Activated naive CD8-positive, alpha-beta T cell treated with anti-CD3 and anti-CD28 coated beads for 36 hours (primary cell): ENCODE measurements at regions not wholly inside any gene's neighbourhood (a gene's known extent, or its start where the extent isn't known, plus 50 kb on each side); places are given as distances from the start of the nearest gene placed in this dataset.

Source experiments
- DNase-seq: peaks from one replicate; pipeline ENCODE4 v3.0.0; 2021
- H3K27ac Mint-ChIP-seq: one replicate; pipeline ENCODE4 v1.8.0; 2022; ENCODE audit warnings: mild to moderate bottlenecking, moderate library complexity, mixed read lengths
- H3K27me3 Mint-ChIP-seq: one replicate; pipeline ENCODE4 v1.8.0; 2022; ENCODE audit warnings: mild to moderate bottlenecking, mixed read lengths
- H3K36me3 Mint-ChIP-seq: one replicate; pipeline ENCODE4 v1.8.0; 2021; ENCODE audit warnings: mild to moderate bottlenecking, mixed read lengths
- H3K4me1 Mint-ChIP-seq: one replicate; pipeline ENCODE4 v1.8.0; 2021; ENCODE audit warnings: mixed read lengths
- H3K4me3 Mint-ChIP-seq: one replicate; pipeline ENCODE4 v1.8.0; 2022; ENCODE audit warnings: mild to moderate bottlenecking, moderate library complexity, mixed read lengths
- H3K9me3 Mint-ChIP-seq: one replicate; pipeline ENCODE4 v1.8.0; 2022; ENCODE audit warnings: mixed read lengths

DNA sequence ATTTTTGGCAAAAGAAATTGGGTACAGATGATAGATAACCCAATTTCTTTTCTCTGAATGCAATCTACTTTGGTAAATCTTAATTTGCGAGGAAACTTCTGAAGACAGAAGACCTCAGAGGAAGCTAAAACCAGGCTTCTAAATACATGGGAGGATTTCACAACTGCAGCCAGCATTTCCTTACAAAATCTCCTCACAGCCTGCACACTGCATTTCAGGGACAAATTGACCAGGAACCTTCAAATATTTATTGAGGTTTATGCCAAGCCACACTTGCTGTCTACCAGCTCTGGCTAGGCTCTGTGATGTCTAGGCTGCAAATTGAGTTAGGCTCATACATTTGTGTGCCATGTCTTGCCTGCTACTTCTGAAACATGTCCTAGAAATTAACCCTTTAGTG lies 167.3 kb upstream of the CDH5 start:
- Mint-ChIP-seq H3K9me3 (no peaks in the 10 kb centered on the region), H3K4me3 (no peak overlapping the region), H3K27me3 (no peaks in the 10 kb centered on the region), H3K4me1 (no peaks in the 10 kb centered on the region), H3K36me3 (no peaks in the 10 kb centered on the region), H3K27ac (no peak overlapping the region)
- DNase-seq = no peak

DNA sequence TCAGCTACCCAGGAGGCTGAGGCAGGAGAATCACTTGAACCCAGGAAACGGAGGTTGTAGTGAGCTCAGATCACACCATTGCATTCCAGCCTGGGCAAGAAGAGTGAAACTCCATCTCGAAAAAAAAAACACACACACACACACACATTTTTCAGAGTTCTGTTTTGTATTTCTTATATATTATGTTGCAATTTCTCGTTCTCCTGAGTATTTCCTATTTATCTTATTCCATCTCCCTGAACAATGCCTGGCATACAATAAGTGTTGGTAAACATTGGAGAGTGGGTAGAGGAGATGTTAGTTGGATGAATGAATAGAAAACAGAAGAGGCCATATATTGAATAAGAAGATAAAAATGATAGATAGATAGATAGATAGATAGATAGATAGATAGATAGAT lies 167.8 kb upstream of the CDH5 start:
- H3K27ac Mint-ChIP-seq = no peak overlapping the region
- H3K36me3 Mint-ChIP-seq = no peaks in the 10 kb centered on the region
- no peak overlapping the region for H3K4me3 Mint-ChIP-seq
- H3K9me3 Mint-ChIP-seq = no peaks in the 10 kb centered on the region
- no peaks in the 10 kb centered on the region for H3K4me1 Mint-ChIP-seq
- no peak for DNase-seq
- H3K27me3 Mint-ChIP-seq = no peaks in the 10 kb centered on the region

DNA sequence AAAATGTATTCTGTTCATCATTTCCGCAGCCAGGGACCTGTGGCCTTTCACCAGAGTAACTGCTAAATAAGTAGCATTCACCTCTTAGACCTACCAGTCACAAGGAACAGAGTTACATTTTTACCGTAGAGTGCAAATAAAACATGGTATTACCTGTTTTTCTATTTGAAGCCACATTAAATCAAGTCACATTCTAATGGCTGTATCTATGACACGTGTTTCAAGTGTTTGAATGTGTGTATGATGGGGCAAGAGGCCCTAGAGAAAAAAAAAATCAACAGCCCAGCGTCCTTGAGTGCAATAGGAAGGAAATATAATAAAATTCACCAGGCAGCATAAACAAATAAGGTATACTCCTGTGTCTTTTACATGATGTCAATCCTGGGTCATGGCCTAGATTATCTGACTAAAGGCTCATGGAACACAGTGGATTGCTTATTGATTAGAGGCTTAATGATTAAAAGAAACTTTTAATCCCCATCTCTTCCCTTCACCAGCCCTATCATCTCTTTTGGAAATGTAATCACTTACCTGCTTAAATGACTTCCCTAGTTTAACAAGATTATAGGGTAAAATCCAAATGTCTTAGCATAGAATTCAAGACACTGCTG lies 168.7 kb upstream of the CDH5 start:
- DNase-seq = no peak
- no peaks in the 10 kb centered on the region for H3K4me1 Mint-ChIP-seq
- H3K4me3 Mint-ChIP-seq = no peak overlapping the region
- H3K36me3 Mint-ChIP-seq = no peaks in the 10 kb centered on the region
- H3K27ac Mint-ChIP-seq = no peak overlapping the region
- no peaks in the 10 kb centered on the region for H3K27me3 Mint-ChIP-seq
- no peaks in the 10 kb centered on the region for H3K9me3 Mint-ChIP-seq

DNA sequence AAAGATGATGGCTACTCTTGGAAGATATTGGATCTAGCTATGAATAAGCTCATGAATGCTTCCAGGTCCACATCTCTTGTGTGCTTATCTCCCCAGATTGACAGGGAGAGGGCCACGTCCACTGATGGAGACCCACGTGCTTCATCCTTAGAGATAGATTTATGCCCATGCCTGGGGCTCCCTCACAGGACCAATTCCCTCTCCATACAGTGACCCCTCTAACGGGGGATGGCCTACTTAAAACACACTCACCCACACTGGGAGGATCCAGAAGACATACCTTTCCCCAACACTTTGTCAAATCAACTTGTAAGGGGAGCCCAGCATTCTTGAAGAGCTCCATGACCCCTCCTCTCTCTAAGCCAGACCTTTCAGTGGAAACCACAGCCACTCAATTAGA lies 169.7 kb upstream of the CDH5 start:
- no peak for DNase-seq
- H3K4me1 Mint-ChIP-seq = no peaks in the 10 kb centered on the region
- no peaks in the 10 kb centered on the region for H3K27me3 Mint-ChIP-seq
- no peak overlapping the region for H3K4me3 Mint-ChIP-seq
- no peaks in the 10 kb centered on the region for H3K9me3 Mint-ChIP-seq
- H3K36me3 Mint-ChIP-seq = no peaks in the 10 kb centered on the region
- H3K27ac Mint-ChIP-seq = no peak overlapping the region

DNA sequence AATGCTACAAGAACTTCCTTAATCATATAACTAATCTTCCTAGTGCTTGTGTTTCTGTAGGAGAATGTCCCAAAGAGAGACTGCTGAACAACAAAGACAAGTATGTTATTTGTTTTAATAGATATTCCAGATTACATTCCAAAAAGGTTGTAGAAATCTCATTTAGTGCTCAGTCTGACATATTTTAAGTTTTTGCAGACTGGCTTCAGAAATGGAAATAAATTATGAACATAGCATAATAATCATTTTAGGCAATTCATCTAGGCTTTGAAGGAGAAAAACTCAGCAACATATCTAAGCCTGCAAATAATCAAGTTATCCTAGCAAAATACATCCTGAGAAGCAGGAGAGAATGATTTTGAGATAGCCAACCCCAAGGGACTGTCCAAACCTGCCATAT lies 171.6 kb upstream of the CDH5 start:
- Mint-ChIP-seq H3K4me3 (no peak overlapping the region), H3K27me3 (peaks cover 4% of the 10 kb centered on the region), H3K27ac (no peak overlapping the region), H3K9me3 (no peaks in the 10 kb centered on the region), H3K36me3 (no peaks in the 10 kb centered on the region), H3K4me1 (no peaks in the 10 kb centered on the region)
- no peak for DNase-seq

DNA sequence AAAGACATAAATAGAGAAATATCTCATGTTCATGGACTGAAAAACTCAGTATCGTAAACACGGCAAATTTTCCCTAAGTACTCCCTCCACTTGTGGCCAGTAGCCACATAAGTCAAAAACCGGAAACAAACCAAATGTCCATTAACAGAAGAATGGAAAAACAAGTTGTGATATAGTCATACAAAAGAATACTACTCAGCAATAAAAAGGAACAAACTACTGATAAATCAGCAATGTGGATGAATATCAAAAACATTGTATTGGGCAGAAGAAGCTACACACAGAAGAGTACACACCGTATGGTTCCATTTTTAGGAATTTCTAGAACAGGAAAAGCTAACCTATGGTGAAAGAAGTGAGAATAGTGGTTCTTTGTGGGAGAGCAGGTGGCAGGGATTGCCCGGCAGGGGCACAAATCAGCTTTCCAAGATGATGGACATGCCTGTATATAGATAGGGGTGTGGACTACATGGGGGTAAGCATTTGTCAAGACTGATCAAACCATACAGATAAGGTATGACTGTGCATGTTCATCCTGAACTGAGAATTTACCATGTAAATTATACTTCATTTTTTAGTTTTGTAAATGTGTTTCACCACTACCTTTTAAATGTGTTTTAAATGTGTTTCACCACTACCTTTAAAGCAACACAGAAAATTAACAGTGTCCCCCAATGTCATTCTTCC lies 172.8 kb upstream of the CDH5 start:
- no peak for DNase-seq
- H3K27me3 Mint-ChIP-seq = peaks cover 4% of the 10 kb centered on the region
- H3K9me3 Mint-ChIP-seq = no peaks in the 10 kb centered on the region
- H3K4me1 Mint-ChIP-seq = no peaks in the 10 kb centered on the region
- H3K4me3 Mint-ChIP-seq = no peak overlapping the region
- no peak overlapping the region for H3K27ac Mint-ChIP-seq
- H3K36me3 Mint-ChIP-seq = no peaks in the 10 kb centered on the region

DNA sequence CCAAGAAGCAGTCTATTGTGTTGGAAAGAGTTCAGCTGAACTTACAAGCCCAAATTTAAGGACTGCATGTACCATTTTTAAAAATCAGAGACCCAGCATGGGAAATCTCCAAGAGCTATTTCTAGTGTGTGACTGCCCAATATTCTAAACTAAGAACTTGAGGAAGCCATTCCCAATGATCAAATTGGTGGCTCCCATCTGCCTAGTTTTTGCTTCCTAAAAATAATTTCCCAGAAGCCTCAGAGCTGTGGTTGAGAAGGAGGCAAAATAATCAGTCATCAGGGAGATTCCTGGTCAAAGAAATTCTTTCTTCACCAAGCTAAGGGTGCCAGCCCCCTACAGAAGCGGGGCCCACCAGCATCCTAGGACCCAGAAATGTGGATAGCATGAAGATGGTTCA lies 176.1 kb upstream of the CDH5 start:
- Mint-ChIP-seq H3K27ac (no peak overlapping the region), H3K9me3 (no peaks in the 10 kb centered on the region), H3K4me1 (no peaks in the 10 kb centered on the region), H3K4me3 (no peak overlapping the region), H3K27me3 (peaks cover 15% of the 10 kb centered on the region), H3K36me3 (no peaks in the 10 kb centered on the region)
- no peak for DNase-seq

DNA sequence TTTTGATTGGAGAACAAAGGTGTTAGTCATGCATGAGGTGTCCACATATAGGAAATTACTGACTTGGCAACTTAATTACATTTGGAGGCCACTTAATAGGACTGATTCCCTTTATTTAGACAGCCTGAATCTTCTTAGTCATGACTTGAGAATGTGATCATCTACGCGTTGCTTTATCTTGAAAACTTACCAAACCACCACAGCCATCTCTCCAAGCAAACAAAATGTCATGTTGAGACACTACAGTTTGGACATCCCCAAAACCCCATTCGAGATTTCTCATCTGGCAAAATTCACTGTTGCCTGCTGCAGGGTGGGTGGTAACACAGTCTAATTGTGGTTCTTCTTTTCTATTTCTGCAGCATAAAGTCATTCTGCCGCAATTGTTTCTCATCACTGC lies 176.5 kb upstream of the CDH5 start:
- DNase-seq = no peak
- Mint-ChIP-seq H3K27ac (no peak overlapping the region), H3K4me3 (no peak overlapping the region), H3K36me3 (no peaks in the 10 kb centered on the region), H3K9me3 (no peaks in the 10 kb centered on the region), H3K4me1 (no peaks in the 10 kb centered on the region), H3K27me3 (peaks cover 15% of the 10 kb centered on the region)

DNA sequence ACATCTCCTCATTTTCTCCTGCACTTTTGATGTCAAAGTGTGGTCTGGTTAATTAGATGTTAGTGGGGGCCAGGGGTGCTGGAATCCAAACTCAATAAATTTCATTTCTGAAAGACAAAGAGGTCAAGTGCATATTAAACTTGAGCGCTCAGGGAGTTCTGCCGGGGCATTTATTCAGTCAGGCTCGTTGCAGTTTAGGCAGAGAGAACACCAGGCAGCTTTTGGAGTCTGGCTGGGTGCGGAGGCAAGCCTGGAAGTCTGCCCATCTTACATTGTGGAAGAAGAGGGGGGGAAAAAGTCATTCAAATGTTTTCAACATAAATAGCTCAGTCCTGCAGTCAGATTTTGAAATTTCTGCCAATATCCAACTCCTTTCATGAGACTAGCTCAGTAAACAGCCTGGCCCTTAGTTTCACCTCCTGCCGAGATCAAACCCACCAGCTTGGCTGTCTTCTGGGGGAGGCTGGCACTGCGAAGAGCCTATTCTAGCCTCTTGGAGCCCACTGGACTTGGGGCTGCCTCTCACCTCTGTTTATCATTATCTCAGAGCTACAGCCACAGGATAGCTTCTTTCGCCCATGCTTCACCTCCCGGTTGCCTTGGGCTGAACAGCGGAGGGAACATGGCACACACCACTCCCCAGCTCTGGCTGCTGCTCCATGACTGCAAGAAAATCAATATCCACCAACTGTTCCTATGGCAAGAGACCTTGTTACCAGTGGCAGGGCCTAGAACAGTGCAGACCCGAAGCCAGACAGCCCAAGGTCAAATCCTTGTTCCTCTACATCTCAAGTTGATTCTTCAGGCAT lies 177.4 kb upstream of the CDH5 start:
- DNase-seq = no peak
- Mint-ChIP-seq H3K36me3 (no peaks in the 10 kb centered on the region), H3K27me3 (peaks cover 15% of the 10 kb centered on the region), H3K4me3 (no peak overlapping the region), H3K4me1 (no peaks in the 10 kb centered on the region), H3K9me3 (no peaks in the 10 kb centered on the region), H3K27ac (no peak overlapping the region)

DNA sequence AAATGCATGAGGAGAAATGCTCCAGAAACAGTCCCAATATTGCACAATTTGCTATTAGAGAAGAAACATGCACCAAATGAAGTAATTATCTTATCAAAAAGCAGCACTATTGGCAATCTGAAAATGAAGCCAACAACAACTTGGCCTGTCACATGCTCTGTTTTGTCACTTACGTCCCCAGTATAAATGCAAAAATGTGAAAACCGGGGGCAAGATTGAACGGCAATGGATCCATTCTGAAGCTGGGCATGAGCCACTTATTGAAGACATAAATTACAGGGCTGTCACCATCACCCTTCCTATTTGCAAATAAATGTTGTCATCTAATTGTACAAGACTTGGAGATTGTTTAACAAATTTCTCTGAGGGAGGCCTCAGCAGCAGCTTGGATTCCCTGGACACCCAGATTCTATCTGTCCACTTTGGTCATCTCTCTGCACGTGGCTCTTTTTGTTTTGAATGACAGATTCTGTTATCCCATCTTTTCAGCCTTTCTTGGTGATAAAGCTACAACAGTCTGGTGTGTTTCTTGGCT lies 180.2 kb upstream of the CDH5 start:
- H3K27ac Mint-ChIP-seq = no peak overlapping the region
- H3K36me3 Mint-ChIP-seq = no peaks in the 10 kb centered on the region
- no peaks in the 10 kb centered on the region for H3K4me1 Mint-ChIP-seq

DNA sequence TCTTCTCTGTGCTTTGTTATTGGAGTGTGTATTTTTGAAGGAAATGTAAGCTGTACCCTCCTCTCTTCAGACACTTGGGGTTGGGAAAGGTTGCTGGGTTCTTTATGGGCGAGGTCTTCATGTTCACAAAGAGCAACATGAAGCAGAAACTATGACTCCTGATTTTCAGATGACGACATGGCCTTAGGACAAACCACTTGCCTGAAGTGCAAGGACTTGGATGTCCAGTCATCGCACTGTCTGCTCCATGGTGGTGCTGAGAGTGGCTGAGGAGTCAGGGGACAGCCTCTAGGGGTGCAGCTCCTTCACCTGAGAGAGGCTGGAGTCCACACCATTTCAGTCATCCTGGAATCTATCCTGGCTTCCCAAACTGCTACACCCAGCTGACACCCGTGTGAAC lies 183.9 kb upstream of the CDH5 start:
- Mint-ChIP-seq H3K9me3 (peaks cover 6% of the 10 kb centered on the region), H3K4me1 (no peaks in the 10 kb centered on the region), H3K4me3 (no peak overlapping the region), H3K36me3 (no peaks in the 10 kb centered on the region), H3K27me3 (peaks cover 4% of the 10 kb centered on the region), H3K27ac (no peak overlapping the region)
- DNase-seq = no peak

More for the DNA sequence above, 180.2 kb upstream of the CDH5 start:
- Mint-ChIP-seq H3K4me3 (no peak overlapping the region), H3K27me3 (peaks cover 15% of the 10 kb centered on the region), H3K9me3 (no peaks in the 10 kb centered on the region)
- no peak for DNase-seq

DNA sequence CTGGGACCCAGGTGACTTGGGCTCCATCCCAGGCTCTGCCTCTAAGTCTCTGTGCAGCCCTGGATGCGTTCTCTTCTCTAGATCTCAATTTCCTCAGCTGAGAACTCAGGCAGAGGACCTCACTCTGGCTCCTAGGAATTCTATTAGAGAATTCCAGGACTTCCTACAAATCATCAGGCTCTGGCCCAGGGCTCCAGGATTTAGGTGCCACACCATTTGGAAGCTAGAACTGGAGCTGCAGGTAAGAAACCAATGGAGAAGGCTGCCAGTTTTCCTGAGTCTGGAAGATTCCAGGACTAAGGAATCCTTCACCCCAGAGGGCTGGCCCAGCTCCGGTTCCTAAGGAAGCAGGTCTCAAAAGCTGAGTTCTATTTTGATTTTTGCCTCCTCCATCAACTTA lies 189.8 kb upstream of the CDH5 start:
- no peaks in the 10 kb centered on the region for H3K36me3 Mint-ChIP-seq
- peaks cover 6% of the 10 kb centered on the region for H3K9me3 Mint-ChIP-seq
- H3K4me3 Mint-ChIP-seq = no peak overlapping the region
- no peak for DNase-seq
- H3K4me1 Mint-ChIP-seq = no peaks in the 10 kb centered on the region
- H3K27me3 Mint-ChIP-seq = peaks cover 7% of the 10 kb centered on the region
- no peak overlapping the region for H3K27ac Mint-ChIP-seq

DNA sequence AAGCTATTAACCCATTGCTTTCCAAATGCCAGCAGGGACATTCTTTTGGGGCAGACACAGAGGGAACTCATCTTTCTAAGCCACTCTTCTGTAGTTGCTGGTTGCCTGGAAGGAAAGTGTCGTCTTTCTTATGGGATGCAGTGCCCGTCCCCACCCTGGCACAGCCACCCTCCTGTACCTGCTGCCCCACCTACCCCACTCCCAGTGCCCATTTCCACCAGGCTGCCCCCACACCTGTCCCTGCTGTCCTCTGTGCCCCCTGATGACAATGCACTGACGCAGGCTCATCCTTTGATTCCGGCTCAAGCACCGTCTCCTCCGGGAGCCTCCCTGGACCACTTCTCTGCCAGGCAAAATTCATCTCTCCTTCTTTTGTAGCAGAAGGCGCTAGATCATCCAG lies 190.4 kb upstream of the CDH5 start:
- H3K27me3 Mint-ChIP-seq = peaks cover 7% of the 10 kb centered on the region
- H3K4me3 Mint-ChIP-seq = no peak overlapping the region
- peaks cover 6% of the 10 kb centered on the region for H3K9me3 Mint-ChIP-seq
- H3K27ac Mint-ChIP-seq = no peak overlapping the region
- no peaks in the 10 kb centered on the region for H3K4me1 Mint-ChIP-seq
- H3K36me3 Mint-ChIP-seq = no peaks in the 10 kb centered on the region
- no peak for DNase-seq

DNA sequence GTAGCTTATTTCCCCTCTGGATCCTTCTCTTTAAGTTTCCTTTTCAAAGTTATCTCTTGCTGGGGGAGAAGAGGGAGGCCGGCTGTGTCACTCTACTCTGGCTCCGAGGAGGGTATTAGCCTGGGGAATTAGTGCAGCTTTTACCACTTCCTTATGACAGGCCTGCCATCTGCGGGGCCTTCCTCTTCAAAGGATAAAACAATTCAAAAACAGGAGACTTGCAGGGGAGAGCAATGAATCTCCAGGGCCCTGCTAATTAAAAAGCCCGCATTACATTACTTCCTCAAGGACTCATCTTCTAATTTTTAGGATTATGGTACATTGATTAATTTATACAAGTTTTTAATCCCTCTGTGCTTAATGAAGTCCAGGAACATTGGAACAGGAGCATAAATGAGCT lies 190.9 kb upstream of the CDH5 start:
- DNase-seq = no peak
- no peak overlapping the region for H3K27ac Mint-ChIP-seq
- H3K4me3 Mint-ChIP-seq = no peak overlapping the region
- peaks cover 6% of the 10 kb centered on the region for H3K9me3 Mint-ChIP-seq
- H3K4me1 Mint-ChIP-seq = no peaks in the 10 kb centered on the region
- H3K27me3 Mint-ChIP-seq = peaks cover 7% of the 10 kb centered on the region
- no peaks in the 10 kb centered on the region for H3K36me3 Mint-ChIP-seq

DNA sequence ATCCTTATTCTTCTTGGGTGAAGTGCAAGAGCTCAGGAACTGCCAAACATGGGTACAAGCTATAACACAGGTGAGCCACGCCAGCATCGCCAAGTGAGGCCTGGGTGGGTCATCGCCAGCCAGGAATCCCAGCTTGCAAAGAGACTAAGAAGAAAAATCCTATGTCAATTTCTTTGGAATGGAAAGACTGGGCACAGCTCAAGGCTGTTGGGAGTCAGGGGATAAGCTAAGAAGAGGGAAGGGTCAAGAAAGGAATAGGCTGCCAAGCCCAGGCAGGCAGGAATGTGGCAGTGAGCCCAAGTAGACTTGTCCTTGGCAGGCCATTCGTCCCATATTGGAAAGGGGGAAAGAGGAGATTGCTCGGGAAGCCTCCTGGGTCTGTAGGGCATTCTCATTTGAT lies 191.4 kb upstream of the CDH5 start:
- no peak for DNase-seq
- Mint-ChIP-seq H3K36me3 (no peaks in the 10 kb centered on the region), H3K27me3 (peaks cover 7% of the 10 kb centered on the region), H3K27ac (no peak overlapping the region), H3K4me1 (no peaks in the 10 kb centered on the region), H3K9me3 (peaks cover 2% of the 10 kb centered on the region), H3K4me3 (no peak overlapping the region)
